Vagina (tissue), 2 donors: ENCODE measurements at regions not wholly inside any gene's neighbourhood (a gene's known extent, or its start where the extent isn't known, plus 50 kb on each side); places are given as distances from the start of the nearest gene placed in this dataset.

ENCODE experiments used
- DNase-seq, 2 donors: peaks; one replicate each; pipeline ENCODE4 v3.0.0-alpha.2; 2017; ENCODE audit errors: extremely low spot score in 2 of 2
- H3K27ac ChIP-seq: fragments of 200-600 bp; sonication (generic); one replicate; pipeline ENCODE4 v1.5.1; 2019
- H3K27me3 ChIP-seq: fragments of 200-600 bp; sonication (generic); one replicate; pipeline ENCODE4 v1.5.1; 2019
- H3K36me3 ChIP-seq, 2 donors: fragments of 200-600 bp; sonication (generic); one replicate each; pipeline ENCODE4 v1.5.1; 2017 to 2019
- H3K4me1 ChIP-seq: fragments of 200-600 bp; sonication (generic); one replicate; pipeline ENCODE4 v1.5.1; 2019
- H3K4me3 ChIP-seq, 2 donors: fragments of 200-600 bp; sonication (generic); 1 replicate in 1 of 2; 2 replicates in 1 of 2; pipeline ENCODE4 v1.5.1; 2016 to 2019
- H3K9me3 ChIP-seq: fragments of 200-600 bp; sonication (generic); one replicate; pipeline ENCODE4 v1.5.1; 2019
- CTCF ChIP-seq, 3 experiments: fragments of 450-650 bp in 2 of 3; fragments of 200-600 bp in 1 of 3; sonication (generic) in 1 of 3; IDR thresholded peaks; one replicate each; pipeline ENCODE4 v1.5.1; 2017 to 2019; ENCODE audit warnings: antibody characterized with exemption in 3 of 3, mild to moderate bottlenecking in 2 of 3, moderate library complexity in 2 of 3
- POLR2A ChIP-seq, 2 donors: fragments of 450-650 bp; IDR thresholded peaks; one replicate each; pipeline ENCODE4 v1.6.1; 2017; ENCODE audit warnings: antibody characterized with exemption in 2 of 2, mild to moderate bottlenecking in 2 of 2, moderate library complexity in 2 of 2
- POLR2AphosphoS5 ChIP-seq, 2 donors: sonication (generic); formaldehyde crosslinking; IDR thresholded peaks; one replicate each; pipeline ENCODE4 v1.9.0; 2017; ENCODE audit warnings: antibody characterized with exemption in 2 of 2, mild to moderate bottlenecking in 2 of 2, low read depth in 1 of 2; ENCODE audit not compliant: insufficient read depth in 1 of 2
- intact Hi-C: fragments of 100-400 bp; cut with DNase I; formaldehyde crosslinking; loops from one replicate; pipeline ENCODE4 v1.15.1; 2023

- H3K4me1 ChIP-seq, result no peaks in the 10 kb centered on the region
- DNase-seq, result no peak
- H3K27ac ChIP-seq, result no peak overlapping the region
- no peak overlapping the region for H3K4me3 ChIP-seq
- H3K36me3 ChIP-seq, result no peaks in the 10 kb centered on the region
- intact Hi-C loops, result no loop called here
- no peaks in the 10 kb centered on the region for H3K27me3 ChIP-seq
- TF ChIP-seq CTCF (IDR thresholded peaks at IDR 0.05), result no peak
- no peak for TF ChIP-seq POLR2A (IDR thresholded peaks at IDR 0.05)
- TF ChIP-seq POLR2AphosphoS5 (IDR thresholded peaks at IDR 0.05; ENCODE audit: insufficient read depth in 1 of 2, low read depth in 1 of 2), result no peak
- H3K9me3 ChIP-seq, result no peaks in the 10 kb centered on the region
These were observed 67.8 kb upstream of the FICD start for GRCh38 chr12:108447168-108447832.

GRCh38 chr12:108446766-108447165, 68.3 kb upstream of the FICD start:
- no peaks in the 10 kb centered on the region for H3K27me3 ChIP-seq
- no peak for DNase-seq
- H3K4me1 ChIP-seq, result no peaks in the 10 kb centered on the region
- no peak for TF ChIP-seq POLR2AphosphoS5 (IDR thresholded peaks at IDR 0.05; ENCODE audit: insufficient read depth in 1 of 2, low read depth in 1 of 2)
- no peak for TF ChIP-seq CTCF (IDR thresholded peaks at IDR 0.05)
- TF ChIP-seq POLR2A (IDR thresholded peaks at IDR 0.05), result no peak
- H3K4me3 ChIP-seq, result no peak overlapping the region
- H3K36me3 ChIP-seq, result no peaks in the 10 kb centered on the region
- no peaks in the 10 kb centered on the region for H3K9me3 ChIP-seq
- intact Hi-C loops, result no loop called here
- no peak overlapping the region for H3K27ac ChIP-seq

- no peak overlapping the region for H3K27ac ChIP-seq
- H3K9me3 ChIP-seq, result no peaks in the 10 kb centered on the region
- H3K36me3 ChIP-seq, result no peaks in the 10 kb centered on the region
- TF ChIP-seq CTCF (IDR thresholded peaks at IDR 0.05), result no peak
- intact Hi-C loops, result no loop called here
- no peaks in the 10 kb centered on the region for H3K27me3 ChIP-seq
- no peak overlapping the region for H3K4me3 ChIP-seq
- H3K4me1 ChIP-seq, result no peaks in the 10 kb centered on the region
- no peak for DNase-seq
These were observed 72.2 kb upstream of the FICD start for GRCh38 chr12:108442910-108443309.

- Histone ChIP-seq H3K36me3 (no peaks in the 10 kb centered on the region), H3K9me3 (no peaks in the 10 kb centered on the region), H3K4me1 (no peaks in the 10 kb centered on the region), H3K4me3 (no peak overlapping the region), H3K27me3 (no peaks in the 10 kb centered on the region), H3K27ac (no peak overlapping the region)
- TF ChIP-seq POLR2AphosphoS5 (IDR thresholded peaks at IDR 0.05; ENCODE audit: insufficient read depth in 1 of 2, low read depth in 1 of 2), result peak in 1 of 2 donors; percentile 21
- no peak for TF ChIP-seq POLR2A (IDR thresholded peaks at IDR 0.05)
- no peak for DNase-seq
- intact Hi-C loops, result no loop called here
These were observed 73.0 kb upstream of the FICD start for GRCh38 chr12:108442067-108442466.

GRCh38 chr12:108441549-108441948, 73.5 kb upstream of the FICD start:
- intact Hi-C loops, result no loop called here
- TF ChIP-seq CTCF (IDR thresholded peaks at IDR 0.05) (no peak), POLR2AphosphoS5 (IDR thresholded peaks at IDR 0.05; ENCODE audit: insufficient read depth in 1 of 2, low read depth in 1 of 2) (no peak), POLR2A (IDR thresholded peaks at IDR 0.05) (no peak)
- Histone ChIP-seq H3K4me3 (no peak overlapping the region), H3K9me3 (no peaks in the 10 kb centered on the region), H3K27ac (no peak overlapping the region), H3K27me3 (no peaks in the 10 kb centered on the region), H3K36me3 (no peaks in the 10 kb centered on the region), H3K4me1 (no peaks in the 10 kb centered on the region)
- no peak for DNase-seq
